ENCODE measurements at regions not wholly inside any gene's neighbourhood (a gene's known extent, or its start where the extent isn't known, plus 50 kb on each side); places are given as distances from the start of the nearest gene placed in this dataset.

- DNase-seq (ENCODE audit: extremely low spot score) = no peak
- no peak for TF ChIP-seq CTCF (IDR thresholded peaks at IDR 0.05; ENCODE audit: control extremely low read depth, extremely low read depth, low read depth, missing control alignments)
- ChIA-PET CTCF (no interaction called here), POLR2A (no interaction called here)
These were observed 285.3 kb upstream of the IRX5 start for GRCh38 chr16:54645345-54645744.

DNA sequence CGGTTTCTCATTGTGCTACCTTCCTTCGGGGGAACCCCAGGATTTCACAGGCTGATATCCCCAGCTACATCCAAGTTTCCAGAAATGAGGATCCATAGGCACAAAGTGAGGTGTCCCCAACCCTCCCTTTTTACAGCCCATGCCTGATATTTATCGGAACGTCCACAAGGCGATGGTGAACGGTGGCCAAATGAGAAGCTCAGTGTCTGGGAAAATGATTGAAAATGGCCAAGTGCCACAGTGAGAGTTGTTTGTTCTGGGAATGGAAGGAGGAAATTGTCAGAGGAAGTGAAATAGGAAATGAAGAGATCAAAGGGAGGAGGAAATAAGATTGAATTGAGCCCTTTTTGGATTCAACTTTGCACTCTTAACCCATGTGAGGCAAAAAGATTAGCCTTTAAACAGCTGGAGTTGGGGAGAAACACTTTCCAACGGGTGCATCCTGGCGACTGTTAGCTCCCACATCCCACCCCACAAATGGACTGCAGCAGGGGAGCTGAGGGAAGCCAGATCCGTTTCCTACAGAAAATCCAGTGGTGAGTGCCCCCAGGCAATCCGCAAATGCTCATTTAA lies 294.4 kb upstream of the IRX5 start:
- no peak for DNase-seq (ENCODE audit: extremely low spot score)
- CTCF ChIA-PET = no interaction called here
- no peak for TF ChIP-seq CTCF (IDR thresholded peaks at IDR 0.05; ENCODE audit: control extremely low read depth, extremely low read depth, low read depth, missing control alignments)
- POLR2A ChIA-PET = no interaction called here

DNA sequence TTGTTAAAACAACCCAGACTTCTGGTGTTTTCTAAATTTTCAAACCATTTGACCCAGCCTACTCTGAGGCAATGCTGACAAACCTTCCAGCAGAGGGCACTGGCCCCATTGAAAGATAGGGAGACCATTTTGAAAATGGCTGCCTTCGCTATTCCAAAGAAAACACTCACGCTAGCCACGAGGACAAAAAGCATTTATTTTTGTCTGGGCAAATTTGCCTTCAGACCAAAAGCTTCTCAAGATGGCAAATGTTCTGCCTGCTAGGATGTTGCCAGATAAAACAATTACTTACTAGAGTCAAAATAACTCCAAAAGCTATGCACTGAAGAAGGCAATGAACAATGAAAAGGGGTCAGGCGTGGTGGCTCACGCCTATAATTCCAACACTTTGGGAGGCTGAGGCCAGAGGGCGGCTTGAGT lies 296.7 kb upstream of the IRX5 start:
- ChIA-PET CTCF (interaction anchor here (1.7 kb wide), 1 partner anchor 23 kb away, joined by 4 read pairs; no protein-coding TSS in a partner anchor), POLR2A (no interaction called here)
- DNase-seq (ENCODE audit: extremely low spot score) = no peak
- TF ChIP-seq CTCF (IDR thresholded peaks at IDR 0.05; ENCODE audit: control extremely low read depth, extremely low read depth, low read depth, missing control alignments) = no peak

DNA sequence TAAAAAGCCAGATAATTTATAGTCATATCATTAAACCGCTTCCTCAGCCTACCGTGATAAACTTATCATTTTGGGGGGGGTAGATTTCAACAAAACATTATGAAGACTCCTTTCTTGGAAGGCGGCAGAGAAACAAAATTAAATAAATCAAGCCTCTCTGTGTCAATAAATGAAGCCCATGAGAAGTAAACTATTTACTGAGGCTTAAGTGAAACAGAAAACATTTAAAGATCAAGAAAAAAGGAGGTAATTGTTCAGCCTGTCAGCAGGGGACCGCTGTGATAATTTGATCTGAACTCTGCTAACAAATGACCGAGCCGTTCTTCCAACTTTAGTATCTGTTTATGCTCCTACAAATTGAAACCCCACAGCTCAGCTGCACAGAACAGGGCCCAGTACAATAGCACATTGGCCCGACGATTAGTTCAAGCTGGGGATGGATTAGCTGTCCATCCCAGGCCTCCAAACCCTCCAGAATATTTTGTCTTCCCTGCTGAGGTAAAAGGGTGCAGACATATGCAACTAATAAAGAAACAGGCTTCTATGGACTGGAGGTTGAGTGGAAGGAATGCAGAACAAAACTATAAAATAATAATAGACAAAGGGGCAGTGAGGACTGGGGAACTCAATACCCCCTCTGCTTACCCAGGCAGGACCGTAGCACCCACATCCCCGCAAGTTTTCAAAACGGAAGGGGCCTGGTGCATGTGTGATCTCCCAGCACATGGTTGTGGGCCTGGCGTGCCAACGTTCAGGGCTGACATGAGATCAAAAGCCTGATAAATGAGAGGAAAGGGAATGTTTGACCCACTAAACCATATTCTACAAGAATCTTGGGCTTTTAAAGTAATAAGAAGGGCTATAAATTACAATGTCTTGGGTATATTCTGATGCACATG lies 298.1 kb upstream of the IRX5 start:
- no peak for DNase-seq (ENCODE audit: extremely low spot score)
- ChIA-PET POLR2A (no interaction called here), CTCF (no interaction called here)
- TF ChIP-seq CTCF (IDR thresholded peaks at IDR 0.05; ENCODE audit: control extremely low read depth, extremely low read depth, low read depth, missing control alignments) = no peak

DNA sequence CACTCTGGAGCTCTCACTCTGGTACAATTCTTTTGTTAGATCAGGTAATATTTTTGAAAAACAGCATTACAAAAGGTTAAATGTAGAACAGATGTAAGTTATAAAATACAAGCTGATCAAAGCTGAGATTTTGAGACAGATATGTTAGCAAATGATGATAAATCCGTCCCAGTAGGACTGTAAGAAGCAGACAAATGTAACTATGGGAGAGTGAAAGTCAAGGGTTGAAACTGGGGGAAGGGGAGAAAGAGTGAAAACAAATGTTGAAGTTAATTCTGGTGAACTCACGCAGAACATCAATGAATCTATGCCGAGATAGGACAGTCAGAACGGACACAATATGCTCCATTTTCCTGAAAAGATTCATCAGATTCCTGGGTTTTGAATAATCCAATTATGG lies 298.9 kb upstream of the IRX5 start:
- no peak for TF ChIP-seq CTCF (IDR thresholded peaks at IDR 0.05; ENCODE audit: control extremely low read depth, extremely low read depth, low read depth, missing control alignments)

DNA sequence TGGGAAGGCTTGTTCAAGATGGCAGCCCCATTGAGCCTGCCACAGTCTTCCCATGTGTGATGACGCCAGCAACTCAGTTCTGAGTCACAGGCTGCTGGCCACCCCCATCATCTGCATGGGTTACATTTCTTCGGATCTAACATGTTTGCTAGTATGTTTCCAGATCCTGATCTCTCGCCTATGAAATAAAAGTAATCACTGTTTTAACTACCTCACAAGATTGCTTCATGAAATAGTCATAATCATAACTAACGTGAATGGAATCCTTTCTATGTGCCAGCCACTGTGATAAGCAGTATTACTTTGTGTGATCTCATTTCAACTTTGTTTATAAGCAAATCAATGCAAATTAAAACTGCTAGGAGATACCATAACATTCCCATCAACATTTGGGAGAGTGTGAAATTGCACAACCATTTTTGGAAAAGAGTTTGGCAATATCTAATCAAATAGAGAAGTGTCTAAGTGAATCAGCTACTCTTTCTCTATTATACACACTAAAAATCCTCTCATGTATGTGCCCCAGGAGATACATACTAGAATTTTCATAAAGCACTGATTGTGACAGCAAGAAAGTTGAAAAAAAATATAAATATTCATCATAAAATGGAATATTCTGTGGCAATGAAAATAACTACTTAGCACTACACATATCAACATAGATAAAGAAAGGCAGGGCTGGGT lies 300.2 kb upstream of the IRX5 start:
- CTCF ChIA-PET = no interaction called here
- POLR2A ChIA-PET = no interaction called here
- TF ChIP-seq CTCF (IDR thresholded peaks at IDR 0.05; ENCODE audit: control extremely low read depth, extremely low read depth, low read depth, missing control alignments) = no peak
- no peak for DNase-seq (ENCODE audit: extremely low spot score)

More for the DNA sequence above, 298.9 kb upstream of the IRX5 start:
- CTCF ChIA-PET = no interaction called here
- POLR2A ChIA-PET = no interaction called here
- no peak for DNase-seq (ENCODE audit: extremely low spot score)

Data from GM10248 (cell line).